GM18520 (cell line): ENCODE measurements at regions not wholly inside any gene's neighbourhood (a gene's known extent, or its start where the extent isn't known, plus 50 kb on each side); places are given as distances from the start of the nearest gene placed in this dataset.
"Not testable (repeated sequence)": the region's sequence is repeated elsewhere in the genome, so short reads cannot be mapped to it uniquely, and the experiment has no call there.

ENCODE experiments used
- ATAC-seq: cut with Tn5 transposase; IDR thresholded peaks from one replicate; pipeline ENCODE4 v1.9.1; 2021; ENCODE audit not compliant: unreplicated experiment

DNA sequence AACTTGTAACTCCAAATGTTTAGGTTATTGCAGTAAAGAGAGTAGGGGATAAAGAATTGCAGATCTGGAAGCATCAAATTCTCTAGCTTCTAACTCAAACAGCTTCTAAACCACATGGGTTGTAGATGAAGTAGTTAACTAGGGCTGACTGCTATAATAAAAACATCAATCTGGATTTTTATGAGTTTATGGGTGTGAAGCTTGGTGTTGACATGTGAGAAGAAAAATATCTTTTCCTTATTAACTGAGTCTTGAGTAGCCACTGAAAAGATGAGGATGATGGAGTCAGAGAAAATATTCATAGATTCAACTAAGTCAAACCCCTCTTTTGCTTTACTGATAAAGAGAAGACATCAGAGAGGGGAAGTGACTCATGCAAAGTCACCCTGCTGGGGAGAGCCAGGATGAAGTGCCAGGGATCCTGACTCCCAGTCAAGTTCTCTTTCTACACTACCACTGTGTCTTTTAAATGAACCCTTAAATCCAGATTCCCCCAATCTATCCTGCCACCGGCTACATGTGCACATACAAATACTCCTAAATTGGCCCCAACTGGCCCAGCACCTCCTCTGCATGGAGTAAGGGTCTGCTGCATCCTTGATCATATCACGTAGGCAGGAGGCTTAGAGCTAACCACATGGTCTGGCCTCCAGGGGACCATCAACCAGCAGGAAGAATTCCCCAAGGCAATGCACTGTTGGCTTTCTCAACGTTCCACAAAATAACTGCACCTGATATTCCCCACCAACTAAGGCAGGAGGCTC lies 264.0 kb upstream of the CCL2 start:
- ATAC-seq = no peak

GRCh38 chr17:33992113-33992512 lies 263.0 kb upstream of the CCL2 start:
- no peak for ATAC-seq

- ATAC-seq = no peak
Observed at GRCh38 chr17:34000639-34001038, 254.4 kb upstream of the CCL2 start.

DNA sequence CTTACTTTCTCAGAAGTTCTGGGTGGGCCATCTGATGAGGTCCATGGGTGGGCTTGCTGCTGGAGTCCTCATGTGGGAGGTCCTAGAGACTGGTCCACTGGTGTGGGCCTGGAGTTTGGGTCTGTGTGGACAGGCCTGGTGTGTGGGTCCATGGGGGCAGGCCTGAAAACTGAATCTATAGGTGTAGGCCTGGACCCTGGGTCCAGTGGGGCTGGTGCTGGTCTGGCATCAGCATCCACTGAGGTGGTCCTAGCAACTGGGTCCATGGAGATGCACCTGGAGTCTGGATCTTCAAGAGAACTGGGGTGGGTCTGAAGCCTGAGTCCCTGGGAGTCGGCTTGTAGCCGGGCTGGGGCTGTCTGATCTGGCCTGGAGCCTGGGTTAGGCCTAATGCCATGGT lies 253.8 kb upstream of the CCL2 start:
- ATAC-seq = no peak

DNA sequence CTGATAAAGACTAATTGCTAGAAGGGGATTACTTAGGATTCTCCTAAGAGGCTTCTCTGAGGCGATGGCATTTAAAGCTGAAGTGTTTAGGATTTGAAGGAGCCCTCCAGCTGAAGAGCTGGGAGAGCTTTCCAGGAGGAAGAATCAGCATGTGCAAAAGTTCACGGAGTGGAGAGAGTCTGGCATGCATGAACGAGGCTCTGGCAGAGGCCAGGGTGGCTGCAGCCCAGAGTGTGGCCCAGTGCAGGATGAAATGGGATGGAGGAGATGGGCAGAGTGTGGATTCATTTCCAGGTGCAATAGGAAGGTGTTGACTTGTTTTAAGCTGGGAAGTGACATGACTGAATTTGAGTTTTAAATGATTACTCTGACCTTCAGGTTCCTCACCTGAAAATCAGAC lies 249.0 kb upstream of the CCL2 start:
- ATAC-seq = no peak

- no peak for ATAC-seq
Observed at GRCh38 chr17:34008125-34008524, 247.0 kb upstream of the CCL2 start.

- no peak for ATAC-seq
Observed at GRCh38 chr17:34009912-34010311, 245.2 kb upstream of the CCL2 start.

- ATAC-seq = no peak
Observed at GRCh38 chr17:34010534-34010933, 244.6 kb upstream of the CCL2 start.

DNA sequence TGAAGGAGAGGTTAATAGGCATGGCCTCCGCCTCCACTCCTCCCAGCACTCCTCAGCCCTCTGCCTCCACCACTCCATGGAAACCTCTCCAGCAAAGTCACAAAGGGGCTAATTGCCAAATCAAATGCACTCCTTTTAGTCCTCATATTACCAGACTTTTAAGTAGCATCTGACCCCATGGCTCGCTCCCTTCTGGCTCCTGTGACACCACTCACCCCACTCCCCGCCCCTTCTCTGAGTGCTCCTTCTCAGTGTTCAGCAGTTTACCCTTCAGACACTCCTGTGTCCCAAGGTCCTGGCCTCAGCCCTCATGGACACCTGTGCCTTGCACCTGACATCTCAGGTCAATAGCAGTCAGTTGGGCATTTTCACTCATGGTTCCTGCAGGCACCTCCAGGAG lies 243.5 kb upstream of the CCL2 start:
- no peak for ATAC-seq

GRCh38 chr17:34012709-34013375 lies 242.2 kb upstream of the CCL2 start:
- ATAC-seq = no peak

DNA sequence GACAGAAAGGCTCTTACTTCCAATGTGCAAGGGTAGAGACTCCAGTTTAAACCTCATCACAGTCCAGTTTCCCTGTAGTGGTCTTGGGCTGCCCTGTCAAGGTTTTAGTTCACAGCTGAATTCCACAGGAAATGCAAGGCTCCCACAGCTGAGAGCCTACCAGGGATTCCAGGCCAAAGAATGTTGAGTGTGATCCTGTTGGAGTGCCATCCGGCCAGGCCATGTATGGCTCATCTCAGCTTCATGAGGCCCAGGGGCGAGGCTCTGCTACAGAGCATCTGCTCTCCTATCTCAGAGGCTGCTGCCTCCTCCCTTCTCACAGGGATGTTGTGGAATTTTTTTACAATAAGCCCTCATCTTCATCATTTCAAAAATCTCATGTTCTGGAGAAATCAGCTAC lies 239.8 kb upstream of the CCL2 start:
- ATAC-seq = no peak

- ATAC-seq = no peak
Observed at GRCh38 chr17:34024386-34024785, 230.7 kb upstream of the CCL2 start.

DNA sequence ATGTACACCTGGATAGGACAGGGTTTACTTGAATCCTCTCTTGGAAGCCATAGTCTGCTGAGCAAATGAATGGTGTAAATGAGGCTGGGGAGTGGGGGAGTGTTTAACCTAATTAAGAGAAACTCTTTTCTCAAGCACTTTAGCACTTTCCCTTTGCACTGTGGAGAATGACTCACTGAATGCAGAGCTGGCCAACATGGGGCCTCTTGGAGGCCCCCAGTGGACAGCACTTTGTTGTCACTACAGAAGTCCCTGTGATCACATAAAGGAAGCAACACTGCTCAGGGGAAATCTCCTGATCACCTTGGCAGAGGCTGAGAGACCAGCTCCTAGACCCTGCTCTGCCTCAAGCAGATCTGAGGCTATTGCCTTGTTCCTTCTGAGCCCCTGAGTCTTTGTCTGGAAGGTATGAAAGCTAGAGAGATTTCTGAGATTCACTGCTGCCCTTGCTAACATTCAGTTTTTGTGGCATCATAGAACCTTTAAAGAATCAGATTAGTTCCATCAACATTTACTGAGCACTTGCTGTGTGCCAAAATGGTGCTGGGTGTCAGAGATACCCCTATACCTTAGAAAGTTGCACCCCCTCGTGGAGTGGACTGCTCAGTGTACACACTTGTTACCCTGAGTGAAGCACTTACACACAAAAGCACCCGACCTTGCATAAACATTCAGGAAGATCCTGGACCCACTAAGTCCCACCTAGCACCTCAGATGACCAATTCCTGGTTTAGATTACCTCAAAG lies 230.1 kb upstream of the CCL2 start:
- no peak for ATAC-seq

GRCh38 chr17:34030601-34031000 lies 224.5 kb upstream of the CCL2 start:
- not testable (repeated sequence) for ATAC-seq

DNA sequence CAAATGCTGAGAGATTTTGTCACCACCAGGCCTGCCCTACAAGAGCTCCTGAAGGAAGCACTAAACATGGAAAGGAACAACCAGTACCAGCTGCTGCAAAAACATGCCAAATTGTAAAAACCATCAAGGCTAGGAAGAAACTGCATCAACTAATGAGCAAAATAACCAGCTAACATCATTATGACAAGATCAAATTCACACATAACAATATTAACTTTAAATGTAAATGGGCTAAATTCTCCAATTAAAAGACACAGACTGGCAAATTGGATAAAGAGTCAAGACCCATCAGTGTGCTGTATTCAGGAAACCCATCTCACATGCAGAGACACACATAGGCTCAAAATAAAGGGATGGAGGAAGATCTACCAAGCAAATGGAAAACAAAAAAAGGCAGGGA lies 222.8 kb upstream of the CCL2 start:
- ATAC-seq = not testable (repeated sequence)

- ATAC-seq = not testable (repeated sequence)
Observed at GRCh38 chr17:34038786-34039185, 216.3 kb upstream of the CCL2 start.

- ATAC-seq = not testable (repeated sequence)
Observed at GRCh38 chr17:34039213-34039612, 215.9 kb upstream of the CCL2 start.

GRCh38 chr17:34039759-34040555 lies 215.1 kb upstream of the CCL2 start:
- not testable (repeated sequence) for ATAC-seq

DNA sequence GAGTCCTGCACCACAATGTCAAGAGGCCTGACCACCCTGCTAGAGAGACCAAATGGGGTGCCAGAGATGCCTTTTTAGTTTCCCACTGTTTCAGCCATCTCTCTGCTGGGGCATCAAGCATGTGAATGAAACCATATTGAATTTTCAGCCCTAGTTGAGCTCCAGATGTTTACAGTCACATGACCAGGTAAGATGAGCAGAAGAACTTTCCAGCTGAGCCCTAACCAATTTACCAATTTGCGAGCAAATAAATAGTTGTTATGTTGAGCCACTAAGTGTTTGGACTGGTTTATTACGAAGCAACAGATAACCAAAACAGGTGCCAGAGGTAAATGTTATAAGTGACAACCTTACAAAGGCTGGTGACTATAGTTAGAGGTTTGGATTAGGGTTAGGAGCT lies 209.1 kb upstream of the CCL2 start:
- ATAC-seq = no peak

- no peak for ATAC-seq
Observed at GRCh38 chr17:34051046-34051445, 204.0 kb upstream of the CCL2 start.

- ATAC-seq = no peak
Observed at GRCh38 chr17:34054495-34054894, 200.6 kb upstream of the CCL2 start.
